Sigmoid colon (tissue), 4 donors: ENCODE measurements at regions not wholly inside any gene's neighbourhood (a gene's known extent, or its start where the extent isn't known, plus 50 kb on each side); places are given as distances from the start of the nearest gene placed in this dataset.

ENCODE experiments used
- EP300 ChIP-seq, 4 donors: sonication (generic); formaldehyde crosslinking; IDR thresholded peaks; one replicate each; pipeline ENCODE4 v1.6.1; 2017; ENCODE audit warnings: antibody characterized with exemption in 4 of 4
- POLR2A ChIP-seq, 2 donors: fragments of 450-650 bp; IDR thresholded peaks; one replicate each; pipeline ENCODE4 v1.6.1; 2016; ENCODE audit warnings: antibody characterized with exemption in 2 of 2, mild to moderate bottlenecking in 2 of 2, moderate library complexity in 2 of 2
- TF ChIP-seq, protein P1 (sequence below), 4 experiments: fragments of 450-650 bp in 3 of 4; fragments of 200-600 bp in 1 of 4; IDR thresholded peaks; one replicate each; pipeline ENCODE4 v1.5.1; 2016 to 2019; ENCODE audit warnings: antibody characterized with exemption in 4 of 4, mild to moderate bottlenecking in 3 of 4, moderate library complexity in 2 of 4

DNA sequence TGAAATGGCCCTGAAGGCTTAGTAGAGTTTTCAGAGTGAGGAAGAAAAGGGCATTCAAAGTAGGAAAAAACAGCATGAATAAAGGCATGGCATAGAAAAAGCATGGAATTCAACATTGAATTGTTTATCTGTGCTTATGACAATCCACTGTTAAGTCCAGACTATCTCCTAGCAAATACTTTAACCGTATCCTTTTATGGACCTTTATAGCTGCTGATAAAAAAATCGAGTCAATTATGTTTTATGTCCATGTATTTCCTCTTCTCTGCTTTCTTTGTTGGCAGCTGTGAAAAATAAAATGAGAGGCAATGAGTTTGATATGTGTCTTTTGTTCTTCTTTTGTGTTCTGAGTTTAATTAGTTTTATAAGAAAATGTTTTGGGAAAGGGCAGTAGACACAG lies 70.4 kb downstream of the TDRD15 start:
- TF ChIP-seq, protein P1, sequence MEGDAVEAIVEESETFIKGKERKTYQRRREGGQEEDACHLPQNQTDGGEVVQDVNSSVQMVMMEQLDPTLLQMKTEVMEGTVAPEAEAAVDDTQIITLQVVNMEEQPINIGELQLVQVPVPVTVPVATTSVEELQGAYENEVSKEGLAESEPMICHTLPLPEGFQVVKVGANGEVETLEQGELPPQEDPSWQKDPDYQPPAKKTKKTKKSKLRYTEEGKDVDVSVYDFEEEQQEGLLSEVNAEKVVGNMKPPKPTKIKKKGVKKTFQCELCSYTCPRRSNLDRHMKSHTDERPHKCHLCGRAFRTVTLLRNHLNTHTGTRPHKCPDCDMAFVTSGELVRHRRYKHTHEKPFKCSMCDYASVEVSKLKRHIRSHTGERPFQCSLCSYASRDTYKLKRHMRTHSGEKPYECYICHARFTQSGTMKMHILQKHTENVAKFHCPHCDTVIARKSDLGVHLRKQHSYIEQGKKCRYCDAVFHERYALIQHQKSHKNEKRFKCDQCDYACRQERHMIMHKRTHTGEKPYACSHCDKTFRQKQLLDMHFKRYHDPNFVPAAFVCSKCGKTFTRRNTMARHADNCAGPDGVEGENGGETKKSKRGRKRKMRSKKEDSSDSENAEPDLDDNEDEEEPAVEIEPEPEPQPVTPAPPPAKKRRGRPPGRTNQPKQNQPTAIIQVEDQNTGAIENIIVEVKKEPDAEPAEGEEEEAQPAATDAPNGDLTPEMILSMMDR (IDR thresholded peaks at IDR 0.05), result no peak
- no peak for TF ChIP-seq POLR2A (IDR thresholded peaks at IDR 0.05)
- TF ChIP-seq EP300 (IDR thresholded peaks at IDR 0.05), result no peak
